ENCODE measurements at regions not wholly inside any gene's neighbourhood (a gene's known extent, or its start where the extent isn't known, plus 50 kb on each side); places are given as distances from the start of the nearest gene placed in this dataset.

GRCh38 chr11:87616511-87616910, 558.7 kb downstream of the RAB38 start:
- BruUV-seq (replicated peaks) = no TSS peak
- H3K27ac Mint-ChIP-seq (ENCODE audit: low read depth, unreplicated experiment) = no peak overlapping the region
- DNase-seq (ENCODE audit: unreplicated experiment) = no peak
- TF ChIP-seq, protein P1, sequence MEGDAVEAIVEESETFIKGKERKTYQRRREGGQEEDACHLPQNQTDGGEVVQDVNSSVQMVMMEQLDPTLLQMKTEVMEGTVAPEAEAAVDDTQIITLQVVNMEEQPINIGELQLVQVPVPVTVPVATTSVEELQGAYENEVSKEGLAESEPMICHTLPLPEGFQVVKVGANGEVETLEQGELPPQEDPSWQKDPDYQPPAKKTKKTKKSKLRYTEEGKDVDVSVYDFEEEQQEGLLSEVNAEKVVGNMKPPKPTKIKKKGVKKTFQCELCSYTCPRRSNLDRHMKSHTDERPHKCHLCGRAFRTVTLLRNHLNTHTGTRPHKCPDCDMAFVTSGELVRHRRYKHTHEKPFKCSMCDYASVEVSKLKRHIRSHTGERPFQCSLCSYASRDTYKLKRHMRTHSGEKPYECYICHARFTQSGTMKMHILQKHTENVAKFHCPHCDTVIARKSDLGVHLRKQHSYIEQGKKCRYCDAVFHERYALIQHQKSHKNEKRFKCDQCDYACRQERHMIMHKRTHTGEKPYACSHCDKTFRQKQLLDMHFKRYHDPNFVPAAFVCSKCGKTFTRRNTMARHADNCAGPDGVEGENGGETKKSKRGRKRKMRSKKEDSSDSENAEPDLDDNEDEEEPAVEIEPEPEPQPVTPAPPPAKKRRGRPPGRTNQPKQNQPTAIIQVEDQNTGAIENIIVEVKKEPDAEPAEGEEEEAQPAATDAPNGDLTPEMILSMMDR (IDR thresholded peaks at IDR 0.05; ENCODE audit: unreplicated experiment) = no peak
- ChIA-PET CTCF (interaction anchor here (1.0 kb wide), 1 partner anchor 11 kb away, joined by 3 read pairs; no protein-coding TSS in a partner anchor), POLR2A (interaction anchor here (1.6 kb wide), 1 partner anchor 12 kb away, joined by 4 read pairs; no protein-coding TSS in a partner anchor)
- H3K4me3 Mint-ChIP-seq (ENCODE audit: unreplicated experiment) = no peak overlapping the region
- H3K27me3 Mint-ChIP-seq (ENCODE audit: insufficient read depth, unreplicated experiment) = no peaks in the 10 kb centered on the region
- peaks cover 10% of the 10 kb centered on the region for H3K9me3 Mint-ChIP-seq (ENCODE audit: unreplicated experiment)
- no peaks in the 10 kb centered on the region for H3K36me3 Mint-ChIP-seq (ENCODE audit: insufficient read depth, unreplicated experiment)
- no peaks in the 10 kb centered on the region for H3K4me1 Mint-ChIP-seq (ENCODE audit: insufficient read depth, unreplicated experiment)
- intact Hi-C loops (cut with micrococcal nuclease) = no loop called here

- H3K4me3 Mint-ChIP-seq (ENCODE audit: unreplicated experiment) = no peak overlapping the region
- CTCF ChIA-PET = interaction anchor here (0.6 to 1.6 kb wide), 4 partner anchors 112 to 289 kb away, joined by 3 to 5 read pairs (median 4); no protein-coding TSS in a partner anchor
- H3K27me3 Mint-ChIP-seq (ENCODE audit: insufficient read depth, unreplicated experiment) = no peaks in the 10 kb centered on the region
- intact Hi-C loops (cut with micrococcal nuclease) = no loop called here
- TF ChIP-seq, protein P1 (IDR thresholded peaks at IDR 0.05; ENCODE audit: unreplicated experiment) = no peak
- peaks cover 11% of the 10 kb centered on the region for H3K4me1 Mint-ChIP-seq (ENCODE audit: insufficient read depth, unreplicated experiment)
- H3K36me3 Mint-ChIP-seq (ENCODE audit: insufficient read depth, unreplicated experiment) = no peaks in the 10 kb centered on the region
- H3K27ac Mint-ChIP-seq (ENCODE audit: low read depth, unreplicated experiment) = peak overlapping the region; percentile 90
- peak; percentile 49 for DNase-seq (ENCODE audit: unreplicated experiment)
- no TSS peak for BruUV-seq (replicated peaks)
- POLR2A ChIA-PET = interaction anchor here (0.6 to 1.8 kb wide), 3 partner anchors 11 to 576 kb away, joined by 3 to 5 read pairs (median 4); no protein-coding TSS in a partner anchor
- H3K9me3 Mint-ChIP-seq (ENCODE audit: unreplicated experiment) = no peaks in the 10 kb centered on the region
Measured at GRCh38 chr11:87604350-87604749, 566.6 kb downstream of the TMEM135 start.

DNA sequence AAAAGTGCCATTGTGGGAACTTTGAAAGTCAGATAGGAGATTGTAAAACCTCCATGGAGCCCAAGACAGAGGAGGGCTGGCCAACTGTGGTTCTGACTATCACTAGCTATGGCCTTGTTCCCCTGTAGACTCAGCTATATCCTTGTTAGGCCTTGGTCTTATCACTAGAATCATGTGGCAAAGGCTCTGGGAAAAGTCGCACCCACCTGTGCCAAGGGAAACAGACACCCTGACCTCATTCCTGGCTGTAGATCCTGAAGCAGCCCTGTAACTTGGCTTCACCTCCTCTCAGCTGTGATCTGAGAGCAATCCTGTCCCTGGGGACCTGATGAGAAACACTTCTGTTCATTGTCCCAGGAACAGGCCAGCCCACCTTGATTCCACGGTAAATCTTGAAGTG, 566.2 kb downstream of the TMEM135 start:
- DNase-seq (ENCODE audit: unreplicated experiment) = peak; percentile 6
- H3K4me1 Mint-ChIP-seq (ENCODE audit: insufficient read depth, unreplicated experiment) = peaks cover 11% of the 10 kb centered on the region
- H3K27me3 Mint-ChIP-seq (ENCODE audit: insufficient read depth, unreplicated experiment) = no peaks in the 10 kb centered on the region
- no peak overlapping the region for H3K4me3 Mint-ChIP-seq (ENCODE audit: unreplicated experiment)
- intact Hi-C loops (cut with micrococcal nuclease) = no loop called here
- CTCF ChIA-PET = interaction anchor here (0.6 to 1.6 kb wide), 4 partner anchors 112 to 288 kb away, joined by 3 to 5 read pairs (median 4); no protein-coding TSS in a partner anchor
- POLR2A ChIA-PET = interaction anchor here (0.6 to 1.8 kb wide), 4 partner anchors 10 to 576 kb away, joined by 3 to 5 read pairs (median 4); no protein-coding TSS in a partner anchor
- H3K36me3 Mint-ChIP-seq (ENCODE audit: insufficient read depth, unreplicated experiment) = no peaks in the 10 kb centered on the region
- H3K9me3 Mint-ChIP-seq (ENCODE audit: unreplicated experiment) = no peaks in the 10 kb centered on the region
- TF ChIP-seq, protein P1 (IDR thresholded peaks at IDR 0.05; ENCODE audit: unreplicated experiment) = no peak
- H3K27ac Mint-ChIP-seq (ENCODE audit: low read depth, unreplicated experiment) = peak overlapping the region; percentile 90
- no TSS peak for BruUV-seq (replicated peaks)

- POLR2A ChIA-PET = no interaction called here
Measured at GRCh38 chr11:87602776-87603175, 565.0 kb downstream of the TMEM135 start.

More at GRCh38 chr11:87602776-87603175, 565.0 kb downstream of the TMEM135 start:
- peaks cover 11% of the 10 kb centered on the region for H3K4me1 Mint-ChIP-seq (ENCODE audit: insufficient read depth, unreplicated experiment)
- TF ChIP-seq, protein P1 (IDR thresholded peaks at IDR 0.05; ENCODE audit: unreplicated experiment) = no peak
- intact Hi-C loops (cut with micrococcal nuclease) = no loop called here
- no peaks in the 10 kb centered on the region for H3K9me3 Mint-ChIP-seq (ENCODE audit: unreplicated experiment)
- DNase-seq (ENCODE audit: unreplicated experiment) = no peak
- no peak overlapping the region for H3K4me3 Mint-ChIP-seq (ENCODE audit: unreplicated experiment)
- no peaks in the 10 kb centered on the region for H3K27me3 Mint-ChIP-seq (ENCODE audit: insufficient read depth, unreplicated experiment)
- CTCF ChIA-PET = interaction anchor here (0.9 kb wide), 1 partner anchor 48 kb away, joined by 3 read pairs; no protein-coding TSS in a partner anchor
- H3K27ac Mint-ChIP-seq (ENCODE audit: low read depth, unreplicated experiment) = no peak overlapping the region
- H3K36me3 Mint-ChIP-seq (ENCODE audit: insufficient read depth, unreplicated experiment) = no peaks in the 10 kb centered on the region
- BruUV-seq (replicated peaks) = no TSS peak

All from MCF 10A (cell line).